WTC11 (cell line): ENCODE measurements at regions not wholly inside any gene's neighbourhood (a gene's known extent, or its start where the extent isn't known, plus 50 kb on each side); places are given as distances from the start of the nearest gene placed in this dataset.

ENCODE experiments used
- ATAC-seq: fragments of 200-7000 bp; cut with Tn5 transposase; 2 replicates; pipeline ENCODE4 v1.10.0; 2021; ENCODE audit warnings: mild to moderate bottlenecking, moderate library complexity
- CTCF ChIA-PET: fragments of 300-600 bp; sonication (Branson Sonifier 250); formaldehyde crosslinking; loops from one replicate; lab custom pipeline; 2021; ENCODE audit warnings: antibody characterized with exemption; lab: Charles Lee
- POLR2A ChIA-PET: fragments of 350-600 bp; sonication (Branson Sonifier 250); formaldehyde crosslinking; loops from one replicate; lab custom pipeline; 2021; ENCODE audit warnings: antibody characterized with exemption; lab: Charles Lee
- DNase-seq: peaks from one replicate; pipeline ENCODE4 v3.0.0; 2021; ENCODE audit warnings: low spot score
- H3K27ac Mint-ChIP-seq: 2 replicates; pipeline ENCODE4 v1.8.0; 2021; ENCODE audit warnings: mixed read lengths
- H3K27me3 Mint-ChIP-seq: 2 replicates; pipeline ENCODE4 v1.8.0; 2021; ENCODE audit warnings: low read depth, mild to moderate bottlenecking, moderate library complexity, mixed read lengths
- H3K36me3 Mint-ChIP-seq: 2 replicates; pipeline ENCODE4 v1.8.0; 2021; ENCODE audit warnings: mixed read lengths
- H3K4me1 Mint-ChIP-seq: 2 replicates; pipeline ENCODE4 v1.8.0; 2022; ENCODE audit warnings: mixed read lengths
- H3K4me3 Mint-ChIP-seq: 2 replicates; pipeline ENCODE4 v1.8.0; 2021; ENCODE audit warnings: mild to moderate bottlenecking, moderate library complexity, mixed read lengths
- H3K9me3 Mint-ChIP-seq: 2 replicates; pipeline ENCODE4 v1.8.0; 2021; ENCODE audit warnings: mixed read lengths
- AFF4 ChIP-seq: sonication (generic); formaldehyde crosslinking; IDR thresholded peaks from 2 replicates; pipeline ENCODE4 v1.8.1; 2023; ENCODE audit warnings: mild to moderate bottlenecking, missing genetic modification reagents, borderline replicate concordance
- ARID4B ChIP-seq: sonication (generic); formaldehyde crosslinking; IDR thresholded peaks from 2 replicates; pipeline ENCODE4 v1.8.0; 2023; ENCODE audit warnings: missing genetic modification reagents, mild to moderate bottlenecking, borderline replicate concordance
- CTCF ChIP-seq: fragments of 200-600 bp; IDR thresholded peaks from 2 replicates; pipeline ENCODE4 v1.8.0; 2022; ENCODE audit warnings: antibody characterized with exemption
- EMX1 ChIP-seq: fragments of 250-450 bp; sonication (Bioruptor Pico); IDR thresholded peaks from 2 replicates; pipeline ENCODE4 v1.8.0; 2021; ENCODE audit warnings: mild to moderate bottlenecking
- JUN ChIP-seq: sonication (generic); formaldehyde crosslinking; IDR thresholded peaks from 2 replicates; pipeline ENCODE4 v1.8.0; 2023; ENCODE audit warnings: mild to moderate bottlenecking, missing genetic modification reagents
- MAX ChIP-seq: sonication (generic); formaldehyde crosslinking; IDR thresholded peaks from 2 replicates; pipeline ENCODE4 v1.8.0; 2022; ENCODE audit warnings: mild to moderate bottlenecking, missing genetic modification reagents
- NR1H2 ChIP-seq: sonication (generic); formaldehyde crosslinking; IDR thresholded peaks from 2 replicates; pipeline ENCODE4 v1.9.0; 2021; ENCODE audit warnings: mild to moderate bottlenecking, moderate library complexity, missing genetic modification reagents
- RORB ChIP-seq: fragments of 250-450 bp; sonication (Bioruptor Pico); IDR thresholded peaks from 2 replicates; pipeline ENCODE4 v1.9.0; 2021; ENCODE audit warnings: mild to moderate bottlenecking
- SOX15 ChIP-seq: fragments of 250-450 bp; sonication (Bioruptor Pico); IDR thresholded peaks from 2 replicates; pipeline ENCODE4 v1.9.0; 2021; ENCODE audit warnings: mild to moderate bottlenecking
- ZNF138 ChIP-seq: sonication (generic); formaldehyde crosslinking; conservative IDR thresholded peaks from 2 replicates; pipeline ENCODE4 v1.8.1; 2022; ENCODE audit warnings: mild to moderate bottlenecking, moderate library complexity, missing genetic modification reagents
- ZSCAN18 ChIP-seq: fragments of 250-450 bp; sonication (Bioruptor Pico); IDR thresholded peaks from 2 replicates; pipeline ENCODE4 v2.1.2; 2022; ENCODE audit warnings: mild to moderate bottlenecking, moderate library complexity

- TF ChIP-seq ZSCAN18 (CRISPR knock-in tag) (no peak), RORB (CRISPR knock-in tag) (no peak), ARID4B (no peak), EMX1 (CRISPR knock-in tag) (no peak)
These were observed 1035.8 kb upstream of the FANCL start (continued) for GRCh38 chr2:59276917-59277316.

- Mint-ChIP-seq H3K9me3 (no peaks in the 10 kb centered on the region), H3K27me3 (no peaks in the 10 kb centered on the region), H3K27ac (no peak overlapping the region), H3K4me1 (no peaks in the 10 kb centered on the region), H3K4me3 (no peak overlapping the region), H3K36me3 (no peaks in the 10 kb centered on the region)
- ATAC-seq (peak; percentile 82), DNase-seq (peak; percentile 53)
- ChIA-PET CTCF (interaction anchor here (0.5 to 1.7 kb wide), 18 partner anchors 9 to 457 kb away, joined by 3 to 13 read pairs (median 4); no protein-coding TSS in a partner anchor), POLR2A (interaction anchor here (0.5 to 1.0 kb wide), 3 partner anchors 25 to 1378 kb away, joined by 3 to 8 read pairs (median 3); no protein-coding TSS in a partner anchor)
- TF ChIP-seq CTCF = peak; percentile 78
- no peak for TF ChIP-seq MAX
- TF ChIP-seq, all 79 proteins: peak for 1
These were observed 1034.9 kb upstream of the FANCL start for GRCh38 chr2:59276033-59276432.

GRCh38 chr2:59266453-59266852 lies 1025.3 kb upstream of the FANCL start:
- ChIA-PET POLR2A (no interaction called here), CTCF (interaction anchor here (0.5 to 2.2 kb wide), 2 partner anchors 9 to 313 kb away, joined by 3 to 13 read pairs; no protein-coding TSS in a partner anchor)
- Mint-ChIP-seq H3K27me3 (no peaks in the 10 kb centered on the region), H3K36me3 (no peaks in the 10 kb centered on the region), H3K9me3 (no peaks in the 10 kb centered on the region), H3K4me1 (peaks cover 14% of the 10 kb centered on the region), H3K4me3 (no peak overlapping the region), H3K27ac (no peak overlapping the region)
- TF ChIP-seq NR1H2 (no peak), EMX1 (CRISPR knock-in tag) (no peak), ZNF138 (CRISPR knock-in tag) (no peak), AFF4 (CRISPR knock-in tag) (no peak), JUN (CRISPR knock-in tag) (no peak), SOX15 (CRISPR knock-in tag) (no peak)
- no peak for DNase-seq
- no peak for ATAC-seq
